WERI-Rb-1 (cell line): ENCODE measurements at regions not wholly inside any gene's neighbourhood (a gene's known extent, or its start where the extent isn't known, plus 50 kb on each side); places are given as distances from the start of the nearest gene placed in this dataset.

Experiments
- DNase-seq: peaks from one replicate; pipeline ENCODE4 v3.0.0-alpha.2; 2020
- H3K27ac ChIP-seq: fragments of 250-450 bp; sonication (Bioruptor Pico); 2 replicates; pipeline ENCODE4 v1.5.1; 2020; ENCODE audit warnings: mild to moderate bottlenecking, moderate library complexity
- H3K27me3 ChIP-seq: fragments of 250-450 bp; sonication (Bioruptor Pico); 2 replicates; pipeline ENCODE4 v1.5.1; 2021; ENCODE audit warnings: mild to moderate bottlenecking, low read depth, moderate library complexity; ENCODE audit not compliant: insufficient read depth, severe bottlenecking
- H3K36me3 ChIP-seq: fragments of 250-450 bp; sonication (Bioruptor Pico); 2 replicates; pipeline ENCODE4 v1.5.1; 2020; ENCODE audit warnings: mild to moderate bottlenecking, moderate library complexity
- H3K4me3 ChIP-seq: 2 replicates; pipeline ENCODE4 v1.5.1; 2011; ENCODE audit warnings: low read depth, mild to moderate bottlenecking, control low read depth, low read length
- H3K9me3 ChIP-seq: fragments of 250-450 bp; sonication (Bioruptor Pico); 2 replicates; pipeline ENCODE4 v1.5.1; 2021; ENCODE audit warnings: mild to moderate bottlenecking, moderate library complexity; ENCODE audit not compliant: severe bottlenecking
- CTCF ChIP-seq: IDR thresholded peaks from 2 replicates; pipeline ENCODE4 v1.5.1; 2011; ENCODE audit warnings: low read depth, mild to moderate bottlenecking, control low read depth, inconsistent platforms, low read length

DNA sequence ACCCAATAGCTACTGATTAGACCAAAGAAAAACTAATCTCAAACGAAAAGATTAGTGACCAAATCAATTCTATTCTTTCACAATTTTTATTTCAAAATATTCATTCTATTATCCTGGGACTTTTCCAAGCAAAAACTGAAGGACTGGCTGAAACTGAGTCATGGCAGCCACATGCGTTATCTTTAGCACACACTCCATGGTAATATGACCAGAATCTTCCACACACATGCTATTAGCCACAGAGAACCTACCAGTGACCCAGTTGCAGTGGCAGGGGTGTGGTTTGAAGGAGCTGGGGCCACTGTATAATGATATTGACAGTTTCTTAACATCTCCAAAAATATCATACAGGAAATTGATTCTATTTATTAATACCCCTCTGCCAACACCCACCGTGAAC lies 154.8 kb upstream of the ABI3BP start:
- Histone ChIP-seq H3K9me3 (no peaks in the 10 kb centered on the region), H3K36me3 (no peaks in the 10 kb centered on the region), H3K27me3 (no peaks in the 10 kb centered on the region), H3K4me3 (no peak overlapping the region), H3K27ac (no peak overlapping the region)
- TF ChIP-seq CTCF = no peak
- no peak for DNase-seq

GRCh38 chr3:101146946-101147345 lies 153.7 kb upstream of the ABI3BP start:
- Histone ChIP-seq H3K27me3 (no peaks in the 10 kb centered on the region), H3K4me3 (no peak overlapping the region), H3K9me3 (no peaks in the 10 kb centered on the region), H3K36me3 (no peaks in the 10 kb centered on the region), H3K27ac (no peak overlapping the region)
- TF ChIP-seq CTCF = no peak
- DNase-seq = no peak

GRCh38 chr3:101144105-101144504 lies 150.9 kb upstream of the ABI3BP start:
- H3K27me3 ChIP-seq = no peaks in the 10 kb centered on the region

GRCh38 chr3:101143012-101143411 lies 149.8 kb upstream of the ABI3BP start:
- no peak overlapping the region for H3K4me3 ChIP-seq
- no peak for TF ChIP-seq CTCF
- no peak overlapping the region for H3K27ac ChIP-seq
- H3K9me3 ChIP-seq = no peaks in the 10 kb centered on the region
- no peaks in the 10 kb centered on the region for H3K36me3 ChIP-seq
- DNase-seq = no peak
- H3K27me3 ChIP-seq = no peaks in the 10 kb centered on the region

More at GRCh38 chr3:101144105-101144504, 150.9 kb upstream of the ABI3BP start:
- TF ChIP-seq CTCF = no peak
- no peaks in the 10 kb centered on the region for H3K36me3 ChIP-seq
- no peak for DNase-seq
- H3K4me3 ChIP-seq = no peak overlapping the region
- H3K27ac ChIP-seq = no peak overlapping the region
- H3K9me3 ChIP-seq = no peaks in the 10 kb centered on the region

GRCh38 chr3:101142160-101142559 lies 148.9 kb upstream of the ABI3BP start:
- H3K36me3 ChIP-seq = no peaks in the 10 kb centered on the region
- H3K27me3 ChIP-seq = no peaks in the 10 kb centered on the region
- no peaks in the 10 kb centered on the region for H3K9me3 ChIP-seq
- no peak overlapping the region for H3K4me3 ChIP-seq
- DNase-seq = no peak
- TF ChIP-seq CTCF = no peak
- H3K27ac ChIP-seq = no peak overlapping the region

DNA sequence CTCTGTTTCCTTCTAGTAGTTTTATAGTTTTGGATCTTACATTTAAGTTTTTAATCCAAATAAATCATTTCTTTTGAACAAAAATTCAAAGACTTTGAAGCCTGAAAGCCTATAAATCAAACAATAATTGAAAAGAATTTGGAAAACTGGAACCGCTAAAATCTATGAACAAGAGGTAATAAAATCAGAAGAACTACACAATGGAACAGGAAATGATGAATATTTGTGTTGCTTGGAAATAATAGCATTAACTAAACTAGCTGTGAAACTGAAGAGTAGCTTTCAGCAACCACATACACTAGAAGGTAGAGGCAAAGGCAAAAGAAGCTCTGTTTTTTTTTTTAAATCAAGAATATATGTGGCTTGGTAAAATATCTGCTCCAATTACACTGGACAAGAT lies 147.9 kb upstream of the ABI3BP start:
- H3K36me3 ChIP-seq = no peaks in the 10 kb centered on the region
- H3K4me3 ChIP-seq = no peak overlapping the region
- DNase-seq = no peak
- no peak for TF ChIP-seq CTCF
- no peak overlapping the region for H3K27ac ChIP-seq
- H3K27me3 ChIP-seq = no peaks in the 10 kb centered on the region
- no peaks in the 10 kb centered on the region for H3K9me3 ChIP-seq
